Suprapubic skin (tissue), 4 donors: ENCODE measurements at regions not wholly inside any gene's neighbourhood (a gene's known extent, or its start where the extent isn't known, plus 50 kb on each side); places are given as distances from the start of the nearest gene placed in this dataset.
"Not testable (repeated sequence)": the region's sequence is repeated elsewhere in the genome, so short reads cannot be mapped to it uniquely, and the experiment has no call there.

Experiments
- DNase-seq, 2 donors: peaks; one replicate each; pipeline ENCODE4 v3.0.0-alpha.2; 2019; ENCODE audit warnings: low spot score in 2 of 2
- H3K27ac ChIP-seq: fragments of 200-600 bp; sonication (generic); one replicate; pipeline ENCODE4 v1.5.1; 2019
- H3K27me3 ChIP-seq: fragments of 200-600 bp; sonication (generic); one replicate; pipeline ENCODE4 v1.5.1; 2019
- H3K36me3 ChIP-seq: fragments of 200-600 bp; sonication (generic); one replicate; pipeline ENCODE4 v1.5.1; 2019
- H3K4me1 ChIP-seq: fragments of 200-600 bp; sonication (generic); one replicate; pipeline ENCODE4 v1.5.1; 2019
- H3K4me3 ChIP-seq: fragments of 200-600 bp; sonication (generic); one replicate; pipeline ENCODE4 v1.5.1; 2019; ENCODE audit warnings: mild to moderate bottlenecking
- H3K9me3 ChIP-seq: fragments of 200-600 bp; sonication (generic); one replicate; pipeline ENCODE4 v1.5.1; 2019
- EP300 ChIP-seq: sonication (generic); formaldehyde crosslinking; IDR thresholded peaks from one replicate; pipeline ENCODE4 v1.6.1; 2017; ENCODE audit warnings: antibody characterized with exemption
- POLR2A ChIP-seq, 2 donors: fragments of 450-650 bp; IDR thresholded peaks; one replicate each; pipeline ENCODE4 v1.6.1; 2017; ENCODE audit warnings: antibody characterized with exemption in 2 of 2, mild to moderate bottlenecking in 2 of 2, moderate library complexity in 2 of 2
- POLR2AphosphoS5 ChIP-seq, 3 donors: sonication (generic); formaldehyde crosslinking; IDR thresholded peaks; one replicate each; pipeline ENCODE4 v1.6.1; 2017; ENCODE audit warnings: antibody characterized with exemption in 3 of 3
- WGBS: methylation state at CpG from one replicate; pipeline ENCODE4 v1.1.5; 2018; 5-methylcytosine and 5-hydroxymethylcytosine counted together
- TF ChIP-seq, protein P1 (sequence below), 2 donors: fragments of 200-600 bp in 1 of 2; fragments of 450-650 bp in 1 of 2; sonication (generic) in 1 of 2; IDR thresholded peaks; one replicate each; pipeline ENCODE4 v1.5.1; 2016 to 2019; ENCODE audit warnings: antibody characterized with exemption in 2 of 2, mild to moderate bottlenecking in 1 of 2, moderate library complexity in 1 of 2

DNA sequence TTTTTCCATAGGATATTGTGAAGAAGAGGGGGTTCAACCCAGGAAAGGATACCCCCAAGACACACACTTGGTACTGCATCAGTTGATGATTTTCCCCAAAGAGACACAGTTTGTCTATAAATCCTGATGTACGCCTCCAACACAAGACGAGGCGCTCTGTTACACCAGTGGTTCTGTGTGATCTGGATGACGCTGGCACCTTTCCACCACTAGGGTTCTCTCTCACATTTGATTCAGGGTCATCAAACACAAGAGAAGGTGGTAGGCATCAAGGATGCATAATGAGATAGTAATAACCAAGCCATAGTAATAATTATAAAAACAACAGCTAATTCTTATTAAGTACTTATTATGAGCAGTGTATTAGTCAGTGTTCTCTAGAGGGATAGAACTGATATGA lies 508.8 kb upstream of the ZP4 start:
- TF ChIP-seq POLR2A (IDR thresholded peaks at IDR 0.05) = no peak
- TF ChIP-seq POLR2AphosphoS5 (IDR thresholded peaks at IDR 0.05) = no peak
- TF ChIP-seq EP300 = no peak
- TF ChIP-seq, protein P1, sequence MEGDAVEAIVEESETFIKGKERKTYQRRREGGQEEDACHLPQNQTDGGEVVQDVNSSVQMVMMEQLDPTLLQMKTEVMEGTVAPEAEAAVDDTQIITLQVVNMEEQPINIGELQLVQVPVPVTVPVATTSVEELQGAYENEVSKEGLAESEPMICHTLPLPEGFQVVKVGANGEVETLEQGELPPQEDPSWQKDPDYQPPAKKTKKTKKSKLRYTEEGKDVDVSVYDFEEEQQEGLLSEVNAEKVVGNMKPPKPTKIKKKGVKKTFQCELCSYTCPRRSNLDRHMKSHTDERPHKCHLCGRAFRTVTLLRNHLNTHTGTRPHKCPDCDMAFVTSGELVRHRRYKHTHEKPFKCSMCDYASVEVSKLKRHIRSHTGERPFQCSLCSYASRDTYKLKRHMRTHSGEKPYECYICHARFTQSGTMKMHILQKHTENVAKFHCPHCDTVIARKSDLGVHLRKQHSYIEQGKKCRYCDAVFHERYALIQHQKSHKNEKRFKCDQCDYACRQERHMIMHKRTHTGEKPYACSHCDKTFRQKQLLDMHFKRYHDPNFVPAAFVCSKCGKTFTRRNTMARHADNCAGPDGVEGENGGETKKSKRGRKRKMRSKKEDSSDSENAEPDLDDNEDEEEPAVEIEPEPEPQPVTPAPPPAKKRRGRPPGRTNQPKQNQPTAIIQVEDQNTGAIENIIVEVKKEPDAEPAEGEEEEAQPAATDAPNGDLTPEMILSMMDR (IDR thresholded peaks at IDR 0.05) = no peak
- Histone ChIP-seq H3K27me3 (no peaks in the 10 kb centered on the region), H3K4me1 (no peaks in the 10 kb centered on the region), H3K36me3 (no peaks in the 10 kb centered on the region), H3K4me3 (no peak overlapping the region), H3K9me3 (no peaks in the 10 kb centered on the region), H3K27ac (no peak overlapping the region)
- whole genome bisulfite sequencing = 86% methylated on average over 4 of the region's 4 CpGs
- DNase-seq = no peak

DNA sequence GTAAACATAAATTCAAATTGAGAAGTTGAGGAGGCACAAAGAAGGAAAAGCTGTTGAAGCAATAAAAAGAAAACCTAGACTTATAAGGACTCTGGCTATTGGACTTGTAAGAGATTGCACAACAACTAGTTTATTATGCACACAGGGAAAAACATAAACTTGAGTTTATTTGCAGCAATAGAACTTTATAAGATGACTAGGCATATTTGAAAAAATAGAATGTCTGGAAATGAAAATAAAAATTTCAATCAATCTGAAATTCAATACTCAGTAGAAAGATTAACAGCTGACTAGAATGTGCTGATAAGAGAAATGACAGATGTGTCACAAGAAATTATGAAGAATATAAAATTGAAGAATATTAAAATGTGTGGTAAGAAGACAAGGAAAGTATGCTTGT lies 505.4 kb upstream of the ZP4 start:
- H3K4me1 ChIP-seq = no peaks in the 10 kb centered on the region
- no peak for DNase-seq
- H3K9me3 ChIP-seq = no peaks in the 10 kb centered on the region
- no peak overlapping the region for H3K27ac ChIP-seq
- H3K36me3 ChIP-seq = no peaks in the 10 kb centered on the region
- no peak overlapping the region for H3K4me3 ChIP-seq
- TF ChIP-seq EP300 = no peak
- TF ChIP-seq, protein P1 (IDR thresholded peaks at IDR 0.05) = no peak
- TF ChIP-seq POLR2A (IDR thresholded peaks at IDR 0.05) = no peak
- no peak for TF ChIP-seq POLR2AphosphoS5 (IDR thresholded peaks at IDR 0.05)
- H3K27me3 ChIP-seq = no peaks in the 10 kb centered on the region

DNA sequence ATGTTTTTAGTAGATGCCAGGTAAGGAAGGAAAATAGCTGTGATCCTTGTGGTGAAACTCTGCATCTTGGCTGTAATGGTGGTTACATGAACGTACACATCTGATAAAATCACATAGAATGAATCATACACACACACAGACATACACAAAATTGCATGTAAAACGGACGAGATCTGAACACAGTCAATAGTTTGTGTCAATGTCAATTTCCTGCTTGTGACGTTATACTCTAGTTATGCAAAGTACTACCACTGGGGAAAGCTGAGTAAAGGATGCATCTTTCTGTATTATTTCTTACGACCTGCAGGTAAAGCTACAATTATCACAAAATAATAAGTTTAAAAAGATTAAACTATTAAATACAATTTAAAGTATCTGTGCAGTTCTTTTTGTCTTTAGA lies 493.7 kb upstream of the ZP4 start:
- no peak for TF ChIP-seq POLR2AphosphoS5 (IDR thresholded peaks at IDR 0.05)
- TF ChIP-seq, protein P1 (IDR thresholded peaks at IDR 0.05) = no peak
- Histone ChIP-seq H3K27me3 (no peaks in the 10 kb centered on the region), H3K27ac (no peak overlapping the region), H3K4me3 (no peak overlapping the region), H3K9me3 (no peaks in the 10 kb centered on the region), H3K36me3 (no peaks in the 10 kb centered on the region), H3K4me1 (no peaks in the 10 kb centered on the region)
- WGBS = 28% methylated on average over 5 of the region's 5 CpGs
- DNase-seq = no peak

DNA sequence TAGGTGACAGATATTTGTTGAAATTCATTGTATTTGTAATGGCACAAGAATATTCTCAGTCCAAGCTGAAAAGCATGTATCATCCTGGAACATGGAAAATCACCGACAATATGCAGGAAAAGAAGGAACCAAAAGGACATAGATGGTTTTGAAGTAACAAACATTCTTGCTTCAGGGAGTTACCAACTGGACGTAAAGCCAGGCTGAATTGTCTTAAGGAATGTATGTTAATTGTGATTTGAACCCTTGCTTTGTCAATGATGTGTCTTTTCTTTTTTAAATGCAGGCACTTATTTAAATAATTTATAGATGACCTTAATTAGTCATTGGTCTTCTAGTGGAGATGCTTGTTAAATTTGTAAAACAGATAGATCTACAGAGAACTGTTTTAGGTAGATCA lies 489.4 kb upstream of the ZP4 start:
- no peak for DNase-seq

DNA sequence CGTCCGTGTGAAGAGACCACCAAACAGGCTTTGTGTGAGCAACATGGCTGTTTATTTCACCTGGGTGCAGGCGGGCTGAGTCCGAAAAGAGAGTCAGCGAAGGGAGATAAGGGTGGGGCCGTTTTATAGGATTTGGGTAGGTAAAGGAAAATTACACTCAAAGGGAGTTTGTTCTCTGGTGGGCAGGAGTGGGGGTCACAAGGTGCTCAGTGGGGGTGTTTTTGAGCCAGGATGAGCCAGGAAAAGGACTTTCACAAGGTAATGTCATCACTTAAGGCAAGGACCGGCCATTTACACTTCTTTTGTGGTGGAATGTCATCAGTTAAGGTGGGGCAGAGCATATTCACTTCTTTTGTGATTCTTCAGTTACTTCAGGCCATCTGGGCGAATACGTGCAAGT lies 488.7 kb upstream of the ZP4 start:
- H3K27me3 ChIP-seq, H3K9me3 ChIP-seq, H3K27ac ChIP-seq, H3K4me1 ChIP-seq, DNase-seq, H3K4me3 ChIP-seq, H3K36me3 ChIP-seq: not testable (repeated sequence)
- 91% methylated on average over 9 of the region's 9 CpGs for WGBS

More for the DNA sequence above, 489.4 kb upstream of the ZP4 start:
- 88% methylated on average over 2 of the region's 2 CpGs for WGBS
- Histone ChIP-seq H3K27me3 (no peaks in the 10 kb centered on the region), H3K4me1 (no peaks in the 10 kb centered on the region), H3K9me3 (no peaks in the 10 kb centered on the region), H3K27ac (no peak overlapping the region), H3K36me3 (no peaks in the 10 kb centered on the region), H3K4me3 (no peak overlapping the region)
- TF ChIP-seq POLR2AphosphoS5 (IDR thresholded peaks at IDR 0.05) = no peak
- TF ChIP-seq EP300 = no peak
- no peak for TF ChIP-seq POLR2A (IDR thresholded peaks at IDR 0.05)
- TF ChIP-seq, protein P1 (IDR thresholded peaks at IDR 0.05) = no peak

DNA sequence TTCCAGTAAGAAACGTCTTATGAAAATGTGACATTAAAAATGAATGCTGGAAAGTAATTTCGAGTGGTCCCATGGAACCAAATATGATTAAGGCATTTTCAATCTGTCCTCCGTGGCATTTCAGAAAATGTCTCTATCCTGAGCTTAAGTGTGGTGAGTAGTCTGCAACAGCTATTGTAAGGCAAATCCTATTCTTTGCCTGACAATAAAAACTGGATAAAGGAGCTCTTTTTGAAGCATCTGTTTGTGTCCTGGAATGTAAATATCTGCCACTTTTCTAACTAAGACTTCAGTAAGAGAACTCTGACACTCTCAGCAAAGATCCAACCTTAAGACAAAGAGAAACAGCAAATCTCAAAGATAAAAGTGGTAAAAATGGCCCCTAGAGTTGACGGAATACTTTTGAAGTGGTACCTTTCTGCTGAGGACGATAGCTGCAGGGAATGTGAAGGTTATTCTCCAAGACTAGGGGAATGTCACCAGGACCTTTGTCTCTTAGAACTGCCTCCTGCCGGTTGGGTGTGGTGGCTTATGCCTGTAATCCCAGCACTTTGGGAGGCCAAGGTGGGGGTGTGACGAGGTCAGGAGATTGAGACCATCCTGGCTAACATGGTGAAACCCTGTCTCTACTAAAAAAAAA lies 486.7 kb upstream of the ZP4 start:
- Histone ChIP-seq H3K9me3 (no peaks in the 10 kb centered on the region), H3K4me1 (no peaks in the 10 kb centered on the region), H3K4me3 (no peak overlapping the region), H3K27ac (no peak overlapping the region), H3K27me3 (no peaks in the 10 kb centered on the region), H3K36me3 (no peaks in the 10 kb centered on the region)
- no peak for TF ChIP-seq POLR2AphosphoS5 (IDR thresholded peaks at IDR 0.05)
- TF ChIP-seq POLR2A (IDR thresholded peaks at IDR 0.05) = no peak
- TF ChIP-seq, protein P1 (IDR thresholded peaks at IDR 0.05) = no peak
- no peak for TF ChIP-seq EP300
- no peak for DNase-seq
- 63% methylated on average over 7 of the region's 7 CpGs for WGBS
